HFFc6 (cell line): ENCODE measurements at regions not wholly inside any gene's neighbourhood (a gene's known extent, or its start where the extent isn't known, plus 50 kb on each side); places are given as distances from the start of the nearest gene placed in this dataset.

ENCODE experiments used
- DNase-seq: peaks from one replicate; pipeline ENCODE4 v3.0.0-alpha.2; 2018
- H3K27ac Mint-ChIP-seq: 2 replicates; pipeline ENCODE4 v1.8.0; 2020; ENCODE audit warnings: mild to moderate bottlenecking, mixed read lengths
- H3K27me3 Mint-ChIP-seq: 2 replicates; pipeline ENCODE4 v1.8.0; 2021; ENCODE audit warnings: mild to moderate bottlenecking, moderate library complexity, mixed read lengths; ENCODE audit not compliant: insufficient read depth
- H3K36me3 Mint-ChIP-seq: 2 replicates; pipeline ENCODE4 v1.8.0; 2021; ENCODE audit warnings: low read depth, mixed read lengths
- H3K4me1 Mint-ChIP-seq: 2 replicates; pipeline ENCODE4 v1.8.0; 2020; ENCODE audit warnings: low read depth, mixed read lengths
- H3K4me3 Mint-ChIP-seq: 2 replicates; pipeline ENCODE4 v1.8.0; 2020; ENCODE audit warnings: mild to moderate bottlenecking, moderate library complexity, mixed read lengths
- H3K9me3 Mint-ChIP-seq: 2 replicates; pipeline ENCODE4 v1.8.0; 2020; ENCODE audit warnings: mild to moderate bottlenecking, mixed read lengths
- CTCF ChIP-seq: fragments of 200-600 bp; sonication (generic); IDR thresholded peaks from 2 replicates; pipeline ENCODE4 v1.5.0; 2021; ENCODE audit warnings: antibody characterized with exemption, mild to moderate bottlenecking

- no peak for DNase-seq
- TF ChIP-seq CTCF = no peak
- Mint-ChIP-seq H3K4me3 (no peak overlapping the region), H3K9me3 (no peaks in the 10 kb centered on the region), H3K36me3 (no peaks in the 10 kb centered on the region), H3K27ac (no peak overlapping the region), H3K4me1 (no peaks in the 10 kb centered on the region), H3K27me3 (no peaks in the 10 kb centered on the region; the same call in 1 of the 2 replicates)
These were observed 193.5 kb upstream of the ID4 start for GRCh38 chr6:19643713-19644112.

GRCh38 chr6:19655744-19656143, 181.4 kb upstream of the ID4 start:
- no peak for DNase-seq

GRCh38 chr6:19660123-19660910, 176.9 kb upstream of the ID4 start:
- H3K27ac Mint-ChIP-seq = no peak overlapping the region
- H3K4me1 Mint-ChIP-seq = no peaks in the 10 kb centered on the region

More at GRCh38 chr6:19655744-19656143, 181.4 kb upstream of the ID4 start:
- Mint-ChIP-seq H3K4me3 (no peak overlapping the region), H3K9me3 (no peaks in the 10 kb centered on the region), H3K4me1 (no peaks in the 10 kb centered on the region), H3K27me3 (no peaks in the 10 kb centered on the region), H3K27ac (no peak overlapping the region), H3K36me3 (no peaks in the 10 kb centered on the region)
- no peak for TF ChIP-seq CTCF

GRCh38 chr6:19662911-19663310, 174.3 kb upstream of the ID4 start:
- Mint-ChIP-seq H3K27me3 (no peaks in the 10 kb centered on the region), H3K36me3 (no peaks in the 10 kb centered on the region), H3K4me1 (peaks cover 4% of the 10 kb centered on the region), H3K9me3 (no peaks in the 10 kb centered on the region), H3K27ac (no peak overlapping the region), H3K4me3 (no peak overlapping the region)
- no peak for DNase-seq
- TF ChIP-seq CTCF = no peak

More at GRCh38 chr6:19660123-19660910, 176.9 kb upstream of the ID4 start:
- Mint-ChIP-seq H3K9me3 (no peaks in the 10 kb centered on the region), H3K36me3 (no peaks in the 10 kb centered on the region), H3K27me3 (no peaks in the 10 kb centered on the region), H3K4me3 (no peak overlapping the region)
- DNase-seq = no peak
- no peak for TF ChIP-seq CTCF

GRCh38 chr6:19663479-19663878, 173.7 kb upstream of the ID4 start:
- Mint-ChIP-seq H3K4me1 (peaks cover 10% of the 10 kb centered on the region), H3K27ac (no peak overlapping the region), H3K27me3 (no peaks in the 10 kb centered on the region), H3K36me3 (no peaks in the 10 kb centered on the region), H3K4me3 (no peak overlapping the region), H3K9me3 (no peaks in the 10 kb centered on the region)
- DNase-seq = no peak
- no peak for TF ChIP-seq CTCF
